IPS-NIHi7 (cell line): ENCODE measurements at regions not wholly inside any gene's neighbourhood (a gene's known extent, or its start where the extent isn't known, plus 50 kb on each side); places are given as distances from the start of the nearest gene placed in this dataset.

Experiments used
- DNase-seq: peaks from one replicate; pipeline ENCODE4 v3.0.0; 2012; ENCODE audit warnings: mixed read lengths; ENCODE audit errors: extremely low spot score

- no peak for DNase-seq
Measured at GRCh38 chr18:72470391-72470790, 73.8 kb downstream of the CBLN2 start.

DNA sequence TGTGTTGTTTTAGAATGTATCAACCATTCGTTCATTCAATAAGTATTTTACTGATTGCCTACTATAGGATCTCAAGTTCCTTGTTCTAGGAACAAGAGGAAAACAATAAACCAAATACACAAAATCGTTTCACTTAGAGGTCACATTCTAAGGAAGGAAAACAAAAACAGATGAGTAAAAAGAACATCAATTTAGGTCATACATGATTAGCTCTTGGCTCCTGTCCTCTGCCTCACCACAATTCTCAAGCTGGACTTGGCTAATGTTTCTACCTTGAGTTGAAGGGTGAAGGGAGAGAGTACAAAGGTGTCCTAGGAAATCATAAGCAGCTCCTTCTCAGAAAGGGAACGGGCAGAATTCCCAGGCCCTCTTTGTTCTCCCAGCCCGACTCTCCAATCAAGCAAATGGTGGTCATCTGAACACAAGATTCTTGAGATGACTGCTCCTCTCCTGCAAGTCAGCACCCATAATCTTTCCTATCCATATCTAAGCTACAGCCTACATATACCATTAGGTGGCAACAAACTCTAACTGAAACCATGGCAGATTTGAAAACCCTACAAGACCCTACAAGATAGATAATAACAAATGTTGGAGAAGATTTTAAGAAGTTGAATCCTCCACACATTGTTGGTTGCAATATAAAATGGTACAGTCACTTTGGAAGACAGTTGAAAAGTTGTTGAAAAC, 76.0 kb downstream of the CBLN2 start:
- no peak for DNase-seq

DNA sequence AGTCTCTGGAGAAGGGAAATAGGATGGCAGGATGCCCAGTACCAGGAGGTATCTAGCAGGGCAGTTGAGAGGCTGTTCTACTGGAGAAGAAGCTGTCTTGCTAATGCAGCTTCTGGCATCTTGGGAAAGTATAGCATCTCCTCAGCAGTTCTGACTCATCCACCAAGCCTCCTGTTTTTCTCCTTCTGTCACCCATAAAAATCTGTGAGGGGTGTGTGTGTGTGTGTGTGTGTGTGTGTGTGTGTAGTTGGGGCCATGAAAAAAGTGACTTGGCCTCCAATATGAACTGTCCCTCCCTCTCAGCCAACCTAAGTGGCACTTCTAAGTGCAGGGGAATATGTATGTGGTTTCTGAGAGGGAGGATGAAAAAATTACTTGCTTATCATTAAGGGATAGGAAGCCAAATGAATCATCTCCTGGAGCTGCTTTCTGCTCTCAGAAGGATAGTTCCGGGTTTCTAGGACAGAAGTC, 83.9 kb downstream of the CBLN2 start:
- no peak for DNase-seq

GRCh38 chr18:72458271-72458670, 85.9 kb downstream of the CBLN2 start:
- no peak for DNase-seq

- no peak for DNase-seq
Measured at GRCh38 chr18:72456802-72457201, 87.3 kb downstream of the CBLN2 start.

GRCh38 chr18:72452328-72452727, 91.8 kb downstream of the CBLN2 start:
- DNase-seq: no peak

GRCh38 chr18:72444798-72445155, 99.4 kb downstream of the CBLN2 start:
- DNase-seq: no peak

DNA sequence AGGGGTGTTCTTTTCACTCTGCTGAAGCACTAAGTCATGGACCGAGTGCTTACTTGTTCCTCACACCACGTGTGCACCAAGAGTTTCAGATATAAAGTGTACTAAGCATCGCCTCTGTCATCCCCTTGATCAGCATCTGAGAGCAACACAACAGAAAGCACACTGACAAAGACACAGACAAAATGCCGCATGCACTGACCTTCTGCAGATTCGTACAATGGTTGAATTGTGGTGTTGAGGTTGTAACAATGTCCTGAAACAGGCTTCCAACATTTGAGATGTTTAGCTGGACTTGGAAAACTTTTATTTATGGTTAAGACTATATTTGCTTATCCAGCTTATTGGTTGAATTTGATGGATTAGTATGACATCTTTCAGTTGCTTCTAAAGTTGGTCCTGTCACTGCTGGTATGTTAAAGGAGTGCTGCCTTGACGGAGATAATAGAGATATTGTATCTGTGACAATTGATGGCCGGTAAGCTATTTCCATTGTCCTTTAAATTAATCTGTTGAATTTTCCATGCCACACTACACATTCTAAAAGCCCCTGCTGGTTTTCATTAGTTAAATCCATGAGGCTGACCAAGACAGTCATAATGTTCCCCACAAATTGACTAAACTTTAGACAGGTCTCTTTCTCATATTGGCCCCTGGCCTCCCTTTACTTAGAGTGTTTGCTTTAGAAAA, 99.9 kb downstream of the CBLN2 start:
- DNase-seq: no peak

DNA sequence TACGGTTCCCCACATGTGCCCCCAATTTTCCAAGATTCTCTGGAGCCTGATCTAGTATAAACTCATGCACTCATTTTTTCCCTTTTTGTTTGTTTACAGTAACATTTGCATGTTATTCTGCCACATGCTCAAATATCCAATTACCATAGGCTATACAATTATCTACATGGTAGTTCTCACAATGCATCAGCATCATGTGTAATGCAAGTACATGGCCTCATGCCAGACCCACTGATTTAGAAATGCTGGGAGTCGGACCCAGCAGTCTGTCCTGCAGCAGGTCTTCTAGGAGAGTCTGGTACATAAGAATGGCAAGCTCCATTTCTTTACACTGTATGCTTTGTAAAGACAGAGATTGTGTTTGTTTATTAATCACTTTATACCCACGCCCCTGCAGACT, 107.7 kb downstream of the CBLN2 start:
- DNase-seq: no peak

GRCh38 chr18:72433756-72434155, 110.4 kb downstream of the CBLN2 start:
- DNase-seq: no peak

DNA sequence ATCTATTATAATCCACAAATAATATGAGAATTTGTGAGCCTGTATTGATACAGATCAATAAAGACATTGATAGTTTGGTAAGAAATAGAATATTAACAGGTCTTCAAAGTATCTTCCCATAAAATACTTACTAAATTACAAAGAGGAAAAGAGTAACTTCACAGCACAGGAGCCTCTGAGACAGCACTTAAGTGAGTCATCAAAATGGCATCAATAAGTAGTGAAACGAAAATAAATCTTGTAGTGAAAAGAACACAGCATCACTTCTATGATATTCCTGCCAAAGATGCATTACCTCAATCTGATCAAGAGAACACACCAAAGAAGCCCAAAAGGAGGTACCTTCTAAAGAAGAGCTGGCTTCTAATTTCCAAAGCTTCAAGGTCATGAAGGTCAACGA, 116.4 kb downstream of the CBLN2 start:
- no peak for DNase-seq

DNA sequence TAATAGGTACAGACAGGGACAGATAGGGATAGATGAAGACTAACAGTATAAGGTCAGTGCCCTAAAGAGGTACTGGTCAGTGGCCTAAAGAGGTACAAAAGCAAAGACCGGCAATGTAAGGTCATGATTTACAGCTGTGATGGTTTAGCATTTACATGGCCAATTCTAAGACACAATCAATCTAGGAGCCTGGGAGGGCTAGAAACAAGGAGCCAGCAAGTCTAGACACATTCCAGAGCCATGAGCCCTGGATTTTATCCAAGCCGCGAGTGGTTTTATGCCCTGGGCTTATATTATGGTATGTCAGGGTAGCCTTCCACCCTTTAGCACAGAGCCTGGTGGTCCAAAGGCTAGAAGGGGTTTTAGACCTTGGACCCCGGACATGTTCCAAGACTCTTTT, 124.2 kb downstream of the CBLN2 start:
- DNase-seq: no peak

DNA sequence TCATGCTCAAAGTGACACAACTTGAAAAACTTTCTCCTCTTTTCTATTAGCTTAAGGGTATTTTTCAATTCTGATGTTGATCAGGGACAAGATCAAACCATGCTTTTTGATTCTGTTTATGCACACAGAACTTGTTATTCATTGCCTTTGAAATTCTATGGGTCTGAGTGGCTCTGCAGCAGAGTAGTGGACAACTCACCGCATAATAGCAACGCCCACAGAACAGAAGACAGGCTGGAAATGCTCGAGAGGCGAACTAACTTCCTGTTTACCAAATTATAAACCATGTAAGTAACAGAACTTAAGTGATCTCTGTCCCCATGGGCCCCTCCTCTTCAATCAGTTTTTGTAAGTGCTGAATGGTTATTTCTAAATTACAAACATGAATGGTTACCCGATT, 131.2 kb downstream of the CBLN2 start:
- DNase-seq: no peak

DNA sequence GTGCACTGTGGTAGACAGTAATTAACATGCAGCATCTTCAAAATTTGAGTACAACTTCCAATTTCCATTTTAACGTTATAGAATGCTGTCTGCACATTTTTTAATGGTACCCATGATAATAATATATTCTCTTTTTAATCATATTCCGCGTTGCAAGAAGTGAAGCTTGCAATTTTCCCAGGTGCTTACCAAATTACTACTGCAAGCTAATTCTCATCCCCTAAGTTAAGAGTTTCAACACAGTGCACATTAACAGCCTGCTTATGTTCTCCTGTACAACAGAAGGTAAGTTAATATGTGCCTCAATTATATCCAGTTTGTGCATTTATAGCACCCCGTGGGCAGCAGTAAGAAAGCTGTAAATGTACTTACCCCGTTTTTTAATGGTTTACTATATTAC, 132.9 kb downstream of the CBLN2 start:
- DNase-seq: no peak

DNA sequence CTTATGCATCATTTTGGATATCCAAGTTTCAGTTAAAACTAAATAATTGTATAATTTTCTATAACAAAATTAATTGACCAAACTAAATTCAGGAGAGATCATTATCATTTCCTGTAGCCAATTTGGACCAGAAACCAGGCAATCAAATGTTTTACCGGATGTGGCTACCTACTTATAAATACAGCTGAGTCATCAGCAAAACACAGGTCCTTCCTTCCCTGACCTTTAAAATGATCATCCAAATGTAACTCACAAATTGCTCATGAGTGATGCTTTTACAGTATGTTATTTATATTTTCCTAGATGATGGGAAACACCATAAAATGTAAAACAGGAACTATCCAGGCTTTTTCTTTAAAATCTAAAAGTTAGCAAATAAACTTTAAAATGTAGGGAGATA, 133.7 kb downstream of the CBLN2 start:
- DNase-seq: no peak

DNA sequence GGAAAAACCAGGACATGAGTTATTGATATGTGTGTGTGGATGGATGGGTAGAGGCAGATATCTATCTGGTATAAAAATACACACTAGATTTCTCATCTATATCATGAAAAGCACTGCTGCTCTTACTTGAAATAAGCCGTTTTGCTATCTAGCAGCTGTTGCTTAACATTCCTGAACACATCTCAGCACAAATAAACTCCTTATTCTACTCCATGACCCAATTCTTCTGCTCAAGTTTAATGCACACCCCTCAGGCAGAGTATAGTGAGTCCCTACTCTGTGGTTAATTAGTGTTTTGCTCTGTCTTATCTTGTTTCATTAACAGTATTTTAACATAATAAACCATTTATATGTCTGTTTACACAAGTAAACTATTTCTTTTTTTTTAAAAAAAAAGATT, 134.2 kb downstream of the CBLN2 start:
- DNase-seq: no peak

- no peak for DNase-seq
Measured at GRCh38 chr18:72407048-72407447, 137.1 kb downstream of the CBLN2 start.

- DNase-seq: no peak
Measured at GRCh38 chr18:72391951-72392350, 152.2 kb downstream of the CBLN2 start.

GRCh38 chr18:72391427-72391826, 152.7 kb downstream of the CBLN2 start:
- no peak for DNase-seq

GRCh38 chr18:72378016-72378415, 166.1 kb downstream of the CBLN2 start:
- no peak for DNase-seq

DNA sequence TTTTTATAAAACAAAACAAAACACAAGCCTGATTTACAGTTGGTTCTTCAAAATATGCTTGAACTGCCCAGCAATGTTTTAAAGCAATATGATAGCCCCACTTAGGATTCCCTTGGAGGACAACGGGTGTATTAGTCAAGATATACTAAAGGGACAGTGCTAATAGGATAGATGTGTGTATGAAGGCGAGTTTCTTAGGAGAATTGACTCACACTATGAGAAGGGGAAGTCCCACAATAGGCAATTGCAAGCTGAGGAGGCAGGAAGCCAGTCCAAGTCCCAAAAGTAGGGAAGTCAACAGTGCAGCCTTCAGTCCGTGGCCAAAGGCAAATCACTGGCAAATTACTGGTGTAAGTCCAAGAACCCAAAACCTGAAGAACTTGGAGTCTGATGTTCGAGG, 167.9 kb downstream of the CBLN2 start:
- DNase-seq: no peak

GRCh38 chr18:72375618-72376017, 168.5 kb downstream of the CBLN2 start:
- no peak for DNase-seq

DNA sequence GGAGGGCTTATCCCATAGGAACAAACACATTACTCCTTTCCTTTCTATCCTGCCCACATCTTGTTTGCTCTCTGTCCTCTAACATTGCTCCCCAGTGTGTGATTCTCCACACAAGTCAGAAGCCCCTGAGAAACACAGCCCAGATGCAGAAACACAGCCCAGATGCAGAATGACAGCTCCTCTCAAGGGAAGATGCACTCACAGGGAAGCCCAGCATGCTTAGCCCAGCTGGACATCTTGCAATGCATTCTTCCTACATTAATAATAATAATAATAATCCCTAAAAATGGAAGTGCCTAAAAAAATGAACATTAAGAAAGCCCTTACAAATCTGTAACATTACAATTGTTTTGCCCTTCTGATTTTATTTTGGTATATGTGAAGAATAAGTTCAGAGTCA, 172.1 kb downstream of the CBLN2 start:
- no peak for DNase-seq

DNA sequence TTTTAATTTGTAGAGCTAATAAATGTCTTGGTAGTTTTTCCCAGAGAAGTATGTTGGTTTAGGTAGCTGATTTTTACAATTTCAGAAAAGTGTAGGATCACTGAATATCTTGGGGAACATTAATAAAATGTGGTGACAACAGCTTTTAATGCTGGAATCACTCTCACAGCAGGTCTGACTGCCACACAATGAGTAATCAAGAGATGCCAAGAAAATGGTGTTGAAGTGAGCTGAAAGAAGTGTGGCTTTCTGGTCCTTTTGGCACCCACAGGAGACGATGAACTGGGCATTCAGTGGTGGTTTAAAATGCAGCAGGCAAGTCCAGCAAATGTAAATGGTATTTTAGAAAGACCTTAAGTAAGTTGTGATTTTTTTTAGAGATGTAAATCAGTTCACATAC, 175.8 kb downstream of the CBLN2 start:
- no peak for DNase-seq
